GF-D8 (cell line): ENCODE measurements at regions not wholly inside any gene's neighbourhood (a gene's known extent, or its start where the extent isn't known, plus 50 kb on each side); places are given as distances from the start of the nearest gene placed in this dataset.
A peak's percentile ranks its signal among the peaks of the same experiment; 100 is the strongest.
"Not testable (repeated sequence)": the region's sequence is repeated elsewhere in the genome, so short reads cannot be mapped to it uniquely, and the experiment has no call there.

Experiments used
- DNase-seq: peaks from one replicate; lab custom pipeline; 2025; lab: John Stamatoyannopoulos, UW

DNA sequence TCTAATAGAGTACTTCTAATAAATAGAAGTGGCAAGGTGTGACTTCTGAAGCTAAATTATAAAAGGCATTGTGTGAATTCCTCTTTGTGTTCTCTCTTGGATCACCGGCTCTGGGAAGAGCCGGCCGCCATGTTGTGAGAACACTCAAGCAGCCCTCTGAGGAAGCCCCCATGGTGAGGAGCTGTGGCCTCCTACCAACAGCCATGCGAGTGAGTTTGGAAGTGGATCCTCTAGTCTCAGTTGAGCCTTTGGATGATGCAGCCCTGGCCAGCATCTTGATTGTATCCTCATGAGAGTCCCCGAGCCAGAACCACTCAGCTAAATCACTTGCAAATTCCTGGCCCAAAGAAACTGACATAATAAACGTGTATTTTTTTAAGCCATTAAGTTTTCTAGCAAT lies 94.5 kb upstream of the CARD11 start:
- DNase-seq: no peak

DNA sequence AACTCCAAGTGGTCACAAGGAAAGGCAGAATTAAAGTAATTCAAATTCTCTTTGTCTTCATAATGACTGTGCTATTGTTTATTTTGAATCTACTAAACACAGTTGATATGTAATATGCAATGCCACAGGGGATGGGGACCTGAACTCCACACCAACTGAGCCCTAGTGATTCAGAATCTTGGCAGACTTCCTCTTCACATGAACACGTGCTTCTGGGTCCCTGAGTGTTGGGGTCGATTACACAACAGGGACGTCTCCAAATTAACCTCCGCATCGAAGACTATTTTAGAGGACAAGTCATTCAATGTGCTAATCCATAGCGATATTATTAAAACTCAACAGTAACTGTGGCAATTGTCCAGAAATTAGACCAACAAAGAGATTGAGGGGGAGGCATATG lies 95.3 kb upstream of the CARD11 start:
- DNase-seq: no peak

DNA sequence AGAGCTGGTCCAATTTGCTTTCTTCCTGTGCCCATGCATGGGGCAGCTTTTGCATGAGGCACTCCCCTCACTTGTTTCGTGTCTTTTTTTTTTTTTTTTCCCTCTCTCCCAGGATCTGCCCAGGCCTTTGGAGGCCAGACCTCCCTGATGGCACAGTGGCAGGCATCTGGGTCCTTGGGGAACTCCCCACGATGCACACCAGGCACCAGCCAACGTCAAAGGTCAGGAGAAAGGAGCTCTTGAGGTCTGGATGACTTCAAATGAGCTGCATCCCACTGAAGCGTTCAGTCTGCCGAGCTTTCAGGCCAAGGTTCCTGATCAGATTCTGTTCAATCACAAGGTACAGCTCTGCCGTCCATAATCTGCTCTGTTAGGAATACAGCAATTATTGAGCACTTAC lies 97.2 kb upstream of the CARD11 start:
- no peak for DNase-seq

DNA sequence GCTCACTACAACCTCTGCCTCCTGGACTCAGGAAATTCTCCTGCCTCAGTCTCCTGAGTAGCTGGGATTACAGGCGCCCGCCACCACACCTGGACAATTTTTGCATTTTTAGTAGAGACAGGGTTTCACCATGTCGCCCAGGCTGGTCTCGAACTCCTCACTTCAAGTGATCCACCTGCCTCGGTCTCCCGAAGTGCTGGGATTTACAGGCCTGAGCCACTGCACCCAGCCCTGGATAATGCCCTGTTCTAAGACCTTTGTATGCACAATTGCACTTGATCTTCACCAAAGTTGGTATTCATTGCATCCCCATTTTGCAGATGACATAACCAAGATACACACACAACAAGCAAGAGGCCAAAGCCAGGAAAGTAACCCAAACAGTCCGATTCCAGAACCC lies 97.7 kb upstream of the CARD11 start:
- DNase-seq: no peak

DNA sequence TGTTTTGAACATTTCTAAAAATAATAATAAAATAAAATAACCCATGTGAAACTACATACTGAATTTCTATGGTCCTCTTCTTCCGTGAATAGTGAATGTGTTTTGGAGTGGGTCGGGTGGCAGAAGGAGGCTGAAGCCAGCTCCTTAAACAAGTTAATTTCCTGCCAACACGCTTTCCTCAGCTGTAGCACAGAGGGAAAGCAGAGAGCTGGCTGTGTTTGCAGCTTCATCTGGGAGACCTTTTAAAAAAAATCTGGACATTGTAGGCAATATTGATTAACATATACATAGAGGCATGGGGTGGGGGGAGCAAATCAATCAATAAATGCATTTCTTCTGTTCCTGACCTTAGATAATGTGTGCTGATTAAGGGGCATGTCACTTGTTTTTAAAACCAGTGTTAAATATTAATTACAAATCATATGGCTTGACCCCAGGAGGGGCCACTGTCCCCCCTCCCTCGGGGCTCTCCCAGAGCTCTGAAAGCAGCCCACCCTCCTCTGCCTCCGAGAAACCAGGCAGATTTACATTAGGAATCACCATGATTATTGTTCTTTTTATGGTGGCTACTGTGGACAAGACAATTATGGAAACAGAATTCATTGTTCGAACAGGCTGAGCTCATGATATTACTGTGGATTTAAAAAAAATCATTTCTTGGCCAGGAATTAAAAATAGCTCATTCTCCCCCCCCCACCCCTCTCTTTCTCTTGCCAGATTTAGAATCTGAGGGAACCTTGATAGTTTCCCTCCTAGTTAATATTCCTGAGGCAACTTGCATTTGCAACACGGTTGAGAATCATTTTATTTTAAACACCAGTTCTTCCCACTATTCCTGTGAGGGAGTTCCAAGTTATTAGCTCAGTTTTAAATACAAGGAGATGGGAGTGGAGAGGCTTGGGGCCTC lies 100.5 kb upstream of the CARD11 start:
- DNase-seq: no peak

GRCh38 chr7:3144776-3145125 lies 101.1 kb upstream of the CARD11 start:
- DNase-seq: not testable (repeated sequence)

DNA sequence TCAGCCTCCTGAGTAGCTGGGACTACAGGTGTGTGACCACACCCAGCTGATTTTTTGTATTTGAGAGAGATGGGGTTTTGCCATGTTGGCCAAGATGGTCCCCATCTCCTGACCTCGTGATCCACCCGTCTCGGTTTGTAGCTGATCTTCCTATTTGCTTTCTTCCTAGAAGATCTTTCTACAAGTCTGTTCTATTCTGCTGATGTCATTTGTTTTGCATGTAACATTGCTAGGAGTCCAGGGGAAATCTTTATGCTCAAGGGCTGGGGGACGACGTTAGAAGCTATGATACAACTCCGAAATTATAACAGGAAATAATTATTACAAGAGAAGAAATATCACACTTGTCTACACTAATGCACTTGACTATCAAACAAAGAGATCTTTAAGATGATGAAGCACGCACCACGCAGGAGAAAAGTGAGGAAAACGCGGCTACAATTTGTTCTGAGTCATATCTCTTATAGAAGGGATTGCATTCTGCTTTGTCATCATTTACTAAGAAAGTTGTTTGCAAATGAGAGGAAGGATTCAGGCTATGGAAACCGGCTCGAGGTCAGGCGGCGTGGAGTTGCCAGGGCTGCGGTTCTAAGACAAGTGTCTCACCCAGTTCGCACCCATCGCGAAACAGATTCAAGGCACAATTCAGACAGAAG lies 103.0 kb upstream of the CARD11 start:
- DNase-seq: no peak

DNA sequence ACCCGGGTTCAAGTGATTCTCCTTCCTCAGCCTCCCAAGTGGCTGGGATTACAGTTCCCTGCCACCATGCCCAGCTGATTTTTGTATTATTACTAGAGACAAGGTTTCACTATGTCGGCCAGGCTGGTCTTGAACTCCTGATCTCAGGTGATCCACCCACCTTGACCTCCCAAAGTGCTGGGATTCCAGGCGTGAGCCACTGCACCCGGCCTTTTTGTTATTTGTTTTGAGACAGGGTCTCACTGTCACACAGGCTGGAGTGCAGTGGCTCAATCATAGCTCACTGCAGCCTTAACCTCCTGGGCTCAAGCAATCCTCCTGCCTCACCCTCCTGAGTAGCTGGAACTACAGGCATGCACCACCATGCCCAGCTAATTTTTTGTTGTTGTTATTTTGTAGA lies 104.8 kb upstream of the CARD11 start:
- not testable (repeated sequence) for DNase-seq

DNA sequence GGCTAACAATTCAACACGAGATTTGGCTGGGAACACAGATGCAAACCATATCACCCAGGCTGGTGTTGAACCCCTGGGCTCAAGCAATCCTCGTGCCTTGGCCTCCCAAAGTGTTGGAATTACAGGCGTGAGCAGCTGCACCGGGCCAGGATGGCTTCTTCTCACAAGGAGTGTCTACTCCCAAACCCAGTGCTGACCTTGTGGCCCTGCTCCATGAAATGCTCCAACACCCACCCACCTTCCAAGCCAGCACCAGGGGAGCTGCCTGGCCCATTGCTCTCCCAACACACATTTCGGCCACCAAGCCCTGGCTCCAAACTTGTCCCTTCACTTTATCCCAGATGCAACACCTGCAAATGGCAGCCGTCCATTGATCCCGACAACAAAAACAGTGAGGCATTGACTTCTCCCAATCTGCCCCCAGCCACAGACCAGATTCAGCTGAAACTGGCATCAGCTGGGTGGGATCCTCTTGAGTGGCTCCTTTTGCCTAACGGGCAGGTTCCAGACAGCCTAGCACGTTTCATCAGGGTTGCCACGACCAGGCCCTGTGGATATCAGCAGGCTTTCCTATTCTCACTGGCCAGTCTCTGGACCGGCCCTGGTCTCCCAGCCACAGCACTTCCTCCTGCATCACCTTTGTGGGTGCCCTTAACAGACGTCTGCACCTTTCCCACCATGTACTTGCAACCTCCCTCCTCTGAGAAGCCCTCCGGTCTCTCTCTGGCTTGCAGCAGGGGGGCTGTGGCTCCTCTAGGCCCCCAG lies 105.7 kb upstream of the CARD11 start:
- DNase-seq: no peak

- no peak for DNase-seq
These were observed 106.4 kb upstream of the CARD11 start for GRCh38 chr7:3150027-3150426.

- DNase-seq: no peak
These were observed 108.1 kb upstream of the CARD11 start for GRCh38 chr7:3151784-3152183.

GRCh38 chr7:3152714-3153113 lies 109.0 kb upstream of the CARD11 start:
- DNase-seq: no peak

GRCh38 chr7:3153118-3153517 lies 109.5 kb upstream of the CARD11 start:
- DNase-seq: no peak

DNA sequence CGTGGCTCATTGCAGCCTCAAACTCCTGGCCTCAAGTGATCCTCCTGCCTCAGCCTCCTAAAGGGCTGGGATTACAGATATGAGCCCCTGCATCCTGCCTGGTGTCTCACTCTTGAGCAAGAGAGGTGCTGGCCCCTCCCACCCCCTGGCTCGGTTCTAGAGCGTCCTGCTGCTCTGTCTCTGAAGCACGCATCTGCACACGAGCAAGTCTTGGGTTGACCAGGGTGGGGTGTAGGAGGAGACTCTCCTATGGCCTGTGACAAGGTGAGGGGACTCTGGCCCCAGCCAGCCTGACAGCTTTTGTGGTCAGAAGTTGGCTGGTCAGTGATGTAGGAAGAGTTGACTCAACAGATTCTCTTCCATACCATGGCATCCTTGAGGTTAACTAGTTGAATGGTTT lies 110.7 kb upstream of the CARD11 start:
- DNase-seq: no peak

DNA sequence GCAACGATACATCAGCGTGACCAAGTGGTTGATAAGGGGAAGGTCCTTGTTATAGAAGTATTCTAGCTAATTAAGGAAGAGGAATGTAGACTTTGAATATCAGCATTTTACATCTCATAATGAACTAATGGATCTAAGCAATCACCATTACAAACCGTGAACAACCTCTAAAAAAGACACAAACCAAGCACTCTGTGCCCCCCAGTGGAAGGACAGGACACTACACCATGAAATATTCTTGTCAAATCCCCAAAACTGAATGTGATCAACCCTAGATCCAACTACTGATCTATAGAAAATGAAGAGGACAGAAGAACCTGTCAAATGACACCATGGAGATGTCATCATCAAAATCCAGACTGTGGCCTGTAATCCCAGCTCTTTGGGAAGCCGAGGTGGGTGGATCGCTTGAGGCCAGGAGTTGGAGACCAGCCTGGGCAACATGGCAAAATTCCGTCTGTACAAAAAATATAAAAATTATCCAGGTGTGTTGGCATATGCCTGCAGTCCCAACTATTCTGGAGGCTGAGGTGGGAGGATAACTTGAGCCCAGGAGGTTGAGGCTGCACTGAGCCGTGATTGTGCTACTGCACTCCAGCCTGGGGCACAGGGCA lies 111.3 kb upstream of the CARD11 start:
- DNase-seq: peak; percentile 33

GRCh38 chr7:3156508-3156907 lies 112.8 kb upstream of the CARD11 start:
- no peak for DNase-seq

DNA sequence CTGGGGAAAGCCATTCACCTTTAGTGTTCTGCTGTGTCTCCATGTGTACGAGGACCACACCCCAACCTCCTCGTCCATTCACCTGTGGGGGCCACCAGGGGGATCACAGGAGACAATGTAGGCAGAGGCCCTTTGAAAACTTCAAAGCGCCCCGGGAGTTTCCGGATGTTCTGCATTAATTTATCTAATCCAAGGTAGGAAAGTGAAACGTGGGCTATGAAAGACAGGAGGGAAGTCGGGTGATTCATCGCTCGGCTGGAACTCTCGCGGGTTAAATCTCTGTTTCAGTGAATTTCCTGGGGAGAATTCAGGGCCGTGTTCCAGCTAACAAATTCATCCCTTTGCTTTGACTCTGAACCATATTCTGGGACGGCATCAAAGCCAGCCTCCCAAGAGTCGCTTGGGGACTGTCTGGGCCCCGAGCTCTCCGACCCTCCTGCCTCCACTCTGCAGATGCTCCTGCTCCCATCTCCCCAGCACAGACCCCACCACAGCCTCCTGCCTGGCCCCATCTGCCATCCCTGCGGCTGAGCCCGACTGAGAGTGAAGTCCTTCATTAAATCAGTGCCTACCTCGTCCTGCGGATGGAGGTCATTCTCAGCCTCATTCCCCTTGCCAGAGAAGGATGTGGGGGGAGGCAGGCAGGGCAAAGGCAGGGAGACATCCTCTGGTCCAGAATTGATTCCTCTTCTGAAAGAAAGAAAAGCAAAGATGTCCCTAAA lies 114.1 kb upstream of the CARD11 start:
- DNase-seq: no peak

DNA sequence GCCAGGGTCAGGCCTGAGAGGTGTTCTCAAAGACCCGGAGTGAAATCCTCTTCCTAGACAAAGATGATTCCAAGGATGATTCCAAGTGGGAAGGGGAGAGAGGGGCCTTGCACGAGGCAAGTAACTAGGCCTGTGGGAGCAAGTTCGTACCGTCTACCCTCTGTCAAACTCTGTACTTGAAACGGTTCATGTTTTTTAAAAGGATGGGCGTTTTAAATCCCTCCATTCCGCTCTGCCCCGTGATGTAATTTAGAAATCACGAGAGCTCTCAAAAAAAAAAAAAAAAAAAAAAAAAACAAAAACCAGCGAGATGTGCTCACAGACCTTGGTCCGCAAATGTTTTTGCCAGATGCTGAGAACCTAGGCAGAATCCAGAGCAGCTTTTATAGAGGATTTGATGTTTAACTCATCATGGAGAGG lies 114.7 kb upstream of the CARD11 start:
- no peak for DNase-seq

GRCh38 chr7:3159039-3159438 lies 115.4 kb upstream of the CARD11 start:
- DNase-seq: no peak

GRCh38 chr7:3159445-3159844 lies 115.8 kb upstream of the CARD11 start:
- DNase-seq: no peak

GRCh38 chr7:3159926-3160325 lies 116.3 kb upstream of the CARD11 start:
- not testable (repeated sequence) for DNase-seq

GRCh38 chr7:3162289-3162688 lies 118.6 kb upstream of the CARD11 start:
- no peak for DNase-seq
